GM21717 (cell line): ENCODE measurements at regions not wholly inside any gene's neighbourhood (a gene's known extent, or its start where the extent isn't known, plus 50 kb on each side); places are given as distances from the start of the nearest gene placed in this dataset.

ENCODE experiments used
- ATAC-seq: cut with Tn5 transposase; IDR thresholded peaks from one replicate; pipeline ENCODE4 v1.9.1; 2021; ENCODE audit warnings: mild to moderate bottlenecking, moderate library complexity; ENCODE audit not compliant: unreplicated experiment

DNA sequence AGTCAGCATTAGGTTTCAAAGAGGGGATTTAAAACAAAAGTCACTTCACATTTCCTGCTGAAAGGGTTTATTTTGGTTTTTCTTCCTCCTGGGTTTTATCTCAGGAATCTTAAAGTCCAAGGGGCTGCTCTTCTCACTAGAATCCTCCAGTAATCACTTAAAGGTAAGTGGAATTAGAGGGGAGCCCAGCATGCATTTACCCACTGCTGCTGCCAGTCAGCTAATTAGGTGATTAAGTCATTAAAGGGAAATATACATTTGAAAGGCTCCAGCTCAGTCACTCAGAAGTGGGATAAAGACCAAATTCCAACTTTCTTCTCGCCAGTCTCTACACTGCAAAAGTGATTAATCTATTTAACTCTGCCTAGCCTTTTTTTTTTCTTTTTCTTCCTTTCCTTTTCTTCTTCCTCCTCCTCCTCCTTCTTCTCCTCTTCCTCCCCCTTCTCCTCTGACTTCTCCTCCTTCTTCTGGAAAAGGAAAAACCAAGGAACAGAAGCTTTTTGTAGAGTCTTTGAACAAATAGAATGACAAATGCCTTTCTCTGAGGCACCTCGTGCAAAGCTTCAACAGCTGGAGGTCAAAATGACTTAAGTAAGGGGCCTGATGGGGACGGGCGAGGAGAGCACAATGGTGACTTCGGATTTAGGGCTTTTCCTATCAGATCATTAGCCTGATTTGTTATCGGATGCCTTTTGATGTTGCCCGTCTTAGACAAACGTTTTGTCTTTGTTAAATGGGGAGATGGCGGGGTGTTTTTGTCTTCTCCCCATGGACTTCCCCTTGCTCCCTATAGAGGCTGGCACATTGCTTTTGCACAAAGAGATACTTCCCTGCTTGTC is 617.6 kb downstream of the IRX1 start:
- no peak for ATAC-seq

- no peak for ATAC-seq
Observed at GRCh38 chr5:4215143-4215542, 619.5 kb downstream of the IRX1 start.

- no peak for ATAC-seq
Observed at GRCh38 chr5:4216142-4216541, 620.5 kb downstream of the IRX1 start.

DNA sequence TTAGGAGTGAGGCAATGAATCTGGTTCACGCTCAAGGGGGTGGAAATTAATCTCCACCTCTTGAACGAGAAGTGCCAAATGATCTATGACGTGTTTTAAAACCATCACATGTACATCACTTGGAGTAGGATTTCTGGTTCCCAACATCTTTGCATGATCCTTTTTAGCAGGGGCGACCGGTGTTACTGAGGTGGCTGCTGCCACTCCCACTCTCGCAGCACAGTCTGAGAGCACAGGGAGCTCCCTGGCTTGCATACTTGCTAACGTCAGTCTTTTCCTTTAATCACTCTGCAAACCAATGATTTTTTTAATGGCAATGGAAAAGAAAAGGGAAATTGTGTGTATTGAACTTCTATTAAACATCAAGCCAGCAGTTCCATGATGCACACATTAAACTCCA is 624.4 kb downstream of the IRX1 start:
- ATAC-seq = no peak

DNA sequence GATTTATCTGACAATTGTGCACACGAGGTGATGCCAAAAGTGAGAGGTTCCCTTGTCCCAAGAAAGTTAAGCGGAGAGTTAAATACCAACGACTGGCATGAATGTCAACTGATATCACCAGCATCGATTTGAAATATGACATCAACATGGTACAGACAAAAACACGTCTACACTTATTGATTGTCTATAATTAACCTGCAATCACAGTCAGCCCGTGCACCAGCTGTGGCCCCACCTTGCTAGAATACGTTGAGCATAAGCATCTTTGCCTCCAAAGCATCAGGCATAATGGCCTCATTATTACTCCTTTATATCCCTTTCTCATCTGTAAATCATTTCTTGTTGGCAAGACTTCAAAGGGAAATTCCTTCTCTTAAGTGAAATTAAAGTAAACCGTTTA is 625.4 kb downstream of the IRX1 start:
- ATAC-seq = no peak

- ATAC-seq = no peak
Observed at GRCh38 chr5:4222147-4222546, 626.5 kb downstream of the IRX1 start.

DNA sequence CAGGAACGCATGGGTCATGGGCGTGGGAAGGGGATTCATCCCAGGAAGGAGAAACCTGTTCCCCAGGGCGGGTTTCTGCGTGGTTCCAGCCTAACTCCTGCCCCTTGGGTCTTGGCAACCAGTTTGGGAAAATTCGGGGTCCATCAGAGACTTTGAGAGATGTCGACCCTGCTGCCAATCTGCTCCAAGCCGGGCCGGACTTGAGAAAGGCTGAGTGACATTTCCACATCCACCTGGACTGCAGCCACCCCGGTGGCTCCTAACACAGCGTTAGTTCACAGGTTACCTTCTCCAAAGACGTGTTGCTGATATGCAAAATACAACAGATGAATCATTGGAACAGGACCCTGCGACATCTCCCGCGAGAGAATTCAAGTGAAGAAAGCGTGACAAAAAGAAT is 627.2 kb downstream of the IRX1 start:
- ATAC-seq = no peak

DNA sequence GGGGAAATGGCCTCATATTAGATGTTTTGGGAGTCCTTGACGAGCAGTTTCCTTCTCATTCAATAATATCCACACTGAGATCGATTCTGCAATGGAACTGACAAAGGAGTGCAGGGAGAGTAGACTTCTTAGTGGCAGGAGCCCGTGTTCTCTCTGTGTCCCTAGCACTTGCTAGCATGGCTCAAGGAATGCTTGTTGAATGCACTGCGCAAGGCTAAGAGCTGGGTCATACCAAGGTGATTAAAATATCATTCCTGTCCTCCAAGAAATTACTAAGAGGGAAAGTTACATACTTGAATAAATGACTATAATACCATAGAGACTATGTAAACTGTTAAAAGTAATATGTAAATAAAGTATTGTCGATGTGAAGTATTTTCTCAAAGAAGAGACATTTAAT is 630.1 kb downstream of the IRX1 start:
- no peak for ATAC-seq

- no peak for ATAC-seq
Observed at GRCh38 chr5:4226565-4226964, 630.9 kb downstream of the IRX1 start.

DNA sequence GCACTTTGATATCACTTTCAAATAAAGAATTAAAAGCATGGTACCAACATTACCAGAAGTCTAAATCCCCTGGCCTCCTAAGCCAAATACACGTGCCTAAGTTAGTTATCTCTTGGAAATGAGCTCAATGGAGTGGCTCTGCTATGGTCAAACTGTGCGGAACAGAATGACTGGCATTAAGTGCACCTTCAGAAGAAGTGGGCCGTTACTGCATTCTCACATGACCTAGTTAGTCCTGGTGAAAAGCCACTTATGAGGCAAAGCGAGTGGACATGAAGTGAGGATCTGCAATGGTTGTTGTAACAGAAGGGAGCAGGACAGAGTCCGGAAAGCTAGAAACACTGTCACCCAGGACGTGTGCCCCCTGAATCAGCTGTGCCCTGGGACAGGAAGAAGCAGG is 633.1 kb downstream of the IRX1 start:
- ATAC-seq = no peak

- ATAC-seq = no peak
Observed at GRCh38 chr5:4229414-4230292, 634.0 kb downstream of the IRX1 start.

- no peak for ATAC-seq
Observed at GRCh38 chr5:4230471-4230785, 634.8 kb downstream of the IRX1 start.

DNA sequence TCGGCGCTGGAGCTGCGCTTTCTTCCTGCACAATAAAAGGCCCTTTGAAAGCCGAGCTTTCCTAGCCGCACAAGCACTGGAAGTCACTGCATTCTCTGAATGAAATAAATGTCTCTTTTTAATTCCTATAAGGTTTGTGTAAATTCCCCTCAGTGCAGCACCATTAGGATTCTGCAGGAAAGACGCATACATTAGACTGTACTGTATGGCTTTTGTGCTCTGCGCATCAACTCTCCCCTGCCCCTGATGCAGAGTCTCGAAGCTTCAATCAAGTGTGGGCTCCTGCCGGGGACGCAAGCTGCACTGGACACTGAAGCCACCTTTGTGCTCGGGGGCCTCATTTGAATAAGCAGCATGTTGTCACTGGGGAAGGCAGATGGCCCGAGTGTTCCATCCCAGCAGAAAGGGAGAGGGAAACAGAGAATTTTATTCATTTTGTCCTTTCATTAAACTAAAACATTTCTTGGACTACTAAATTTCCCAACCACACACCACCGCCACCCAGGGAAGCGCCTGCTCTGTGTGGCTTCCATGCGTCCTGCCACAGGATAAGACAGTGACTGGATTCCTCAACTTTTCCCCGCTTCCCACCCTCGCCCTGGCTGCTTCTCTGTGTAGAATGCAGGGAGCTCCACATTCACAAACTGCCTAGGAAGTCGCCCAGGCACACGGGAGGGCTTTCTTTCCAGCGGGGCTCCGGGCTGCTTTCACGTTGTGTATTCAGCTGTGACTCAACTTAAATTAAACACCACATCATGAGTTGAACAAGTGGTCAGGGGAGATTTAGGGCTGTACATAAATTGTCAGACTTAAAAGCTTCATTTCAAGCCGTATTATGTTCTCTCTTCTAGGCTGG is 635.4 kb downstream of the IRX1 start:
- ATAC-seq = no peak

GRCh38 chr5:4232084-4232483 is 636.5 kb downstream of the IRX1 start:
- no peak for ATAC-seq

GRCh38 chr5:4233671-4234070 is 638.0 kb downstream of the IRX1 start:
- no peak for ATAC-seq

GRCh38 chr5:4243479-4244264 is 648.0 kb downstream of the IRX1 start:
- no peak for ATAC-seq

DNA sequence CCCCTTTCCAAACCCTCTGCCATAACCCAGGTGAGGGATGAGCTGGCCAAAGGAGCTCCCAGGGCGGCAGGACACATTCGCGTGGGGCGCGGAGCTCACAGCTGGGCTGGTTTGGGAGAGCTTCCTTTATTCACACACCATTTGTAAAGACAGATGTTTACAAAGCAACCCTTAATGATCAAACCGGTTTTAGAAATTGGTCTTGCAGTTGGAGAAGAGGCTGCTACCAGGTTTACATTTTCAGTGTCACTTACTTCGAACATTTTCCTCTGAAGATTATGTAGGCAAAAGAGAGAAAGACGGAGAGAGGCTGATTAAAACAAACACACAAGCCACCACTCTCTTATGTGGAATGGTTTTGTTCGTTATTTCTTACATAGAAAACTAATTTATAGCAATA is 648.7 kb downstream of the IRX1 start:
- ATAC-seq = no peak

DNA sequence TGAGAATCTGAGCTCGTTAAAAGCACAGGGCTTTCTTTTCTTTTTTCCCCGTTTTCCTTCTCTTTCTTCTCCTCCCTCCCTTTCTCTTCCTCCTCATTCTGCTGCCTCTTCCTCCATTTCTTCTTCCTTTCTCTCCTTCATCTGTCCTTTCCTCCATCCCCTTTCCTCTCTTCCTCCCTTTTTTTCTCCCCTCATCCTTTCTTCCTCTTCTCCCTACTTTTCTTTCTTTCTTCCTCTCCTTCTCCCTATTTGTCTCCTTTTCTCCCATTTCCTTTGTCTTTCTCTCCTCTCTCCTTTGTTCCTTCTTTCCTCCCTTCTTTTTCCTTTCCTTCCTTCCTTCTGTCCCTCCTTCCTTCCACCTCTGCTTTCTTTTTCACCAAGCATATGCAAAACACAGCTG is 649.4 kb downstream of the IRX1 start:
- no peak for ATAC-seq

GRCh38 chr5:4245511-4245910 is 649.9 kb downstream of the IRX1 start:
- no peak for ATAC-seq

GRCh38 chr5:4246447-4246846 is 650.8 kb downstream of the IRX1 start:
- ATAC-seq = no peak

DNA sequence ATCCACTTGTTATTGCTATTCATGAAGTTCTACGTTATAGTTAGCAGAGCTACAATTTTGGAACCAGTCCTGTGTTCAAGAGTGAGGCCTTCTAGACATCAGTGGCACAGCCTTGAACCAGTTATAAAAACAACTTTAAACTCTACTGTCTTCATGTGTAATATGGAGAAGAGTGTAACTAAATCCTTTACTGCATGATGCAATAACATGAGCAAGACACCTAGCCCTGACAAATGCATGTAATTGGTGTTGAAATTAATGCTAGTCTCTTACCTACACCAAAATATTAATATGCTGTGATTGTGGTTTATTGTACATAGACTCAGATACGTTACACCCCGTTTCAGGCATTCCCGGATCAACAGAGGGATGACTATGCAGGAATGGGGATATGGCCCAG is 654.6 kb downstream of the IRX1 start:
- no peak for ATAC-seq
